Lung microvascular endothelial cell (primary cell): ENCODE measurements at regions not wholly inside any gene's neighbourhood (a gene's known extent, or its start where the extent isn't known, plus 50 kb on each side); places are given as distances from the start of the nearest gene placed in this dataset.

Source experiments
- DNase-seq, 2 donors: peaks; one replicate each; pipeline versions ENCODE4 v3.0.0 to v3.0.0-alpha.2; 2010; ENCODE audit warnings: low read depth in 2 of 2

GRCh38 chr7:54846273-54846672, 87.3 kb upstream of the SEC61G start:
- no peak for DNase-seq

DNA sequence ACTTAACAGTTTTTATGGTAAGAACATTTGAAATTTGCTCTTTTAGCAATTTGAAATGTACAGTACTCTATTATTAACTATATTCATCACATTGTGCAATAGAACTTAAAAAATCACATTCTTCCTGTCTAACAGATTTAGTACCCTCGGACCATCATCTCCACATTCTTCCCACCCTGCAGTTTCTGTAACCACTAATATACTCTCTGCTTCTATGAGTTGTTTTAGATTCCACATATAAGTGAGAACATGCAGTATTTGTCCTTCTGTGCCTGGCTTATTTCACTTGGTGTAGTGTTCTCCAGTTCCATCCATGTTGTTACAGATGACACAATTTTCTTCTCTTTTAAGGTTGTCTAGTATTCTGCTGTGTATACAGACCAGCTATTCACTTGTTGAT, 88.9 kb upstream of the SEC61G start:
- DNase-seq, result no peak

DNA sequence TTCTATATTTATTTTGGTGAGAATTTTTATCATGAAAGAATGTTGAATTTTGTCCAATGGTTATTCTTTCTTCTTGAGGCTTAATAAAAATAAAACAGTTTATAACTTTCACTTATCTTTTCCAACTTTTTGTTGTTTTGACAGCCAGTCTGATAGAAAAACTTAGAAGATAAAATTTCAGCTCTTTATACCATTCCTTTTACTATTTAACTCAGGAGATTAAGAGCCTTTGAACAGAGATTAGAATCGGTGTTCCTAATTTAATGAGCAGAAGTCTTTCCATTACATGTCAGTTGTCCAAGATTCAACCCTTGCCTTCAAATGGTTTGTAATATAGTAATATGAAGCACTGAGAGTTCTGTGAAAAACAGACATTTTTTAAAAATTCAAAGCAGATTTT, 97.8 kb upstream of the SEC61G start:
- no peak for DNase-seq

DNA sequence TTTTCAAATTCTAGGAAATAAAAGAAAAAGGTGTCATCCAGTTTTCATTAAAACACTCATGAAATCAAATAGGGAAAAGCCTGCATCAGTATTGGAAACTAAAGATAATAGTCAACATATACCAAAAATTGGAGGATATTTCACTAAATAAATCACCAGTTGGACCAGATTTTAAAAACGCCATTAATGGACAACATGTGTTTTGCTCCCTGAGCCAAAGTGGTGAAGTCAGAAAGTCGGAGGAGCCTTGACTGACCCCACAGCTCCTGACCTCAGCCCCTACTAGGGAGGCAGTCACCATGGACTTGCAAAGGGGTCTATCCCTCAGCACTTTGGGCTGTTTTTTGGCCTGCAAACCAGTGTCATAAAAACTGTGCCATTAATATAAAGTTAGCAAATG, 98.3 kb upstream of the SEC61G start:
- no peak for DNase-seq

GRCh38 chr7:54858008-54858692, 99.1 kb upstream of the SEC61G start:
- peak in 1 of 2 donors; percentile 42 for DNase-seq

GRCh38 chr7:54859066-54859465, 100.1 kb upstream of the SEC61G start:
- no peak for DNase-seq

DNA sequence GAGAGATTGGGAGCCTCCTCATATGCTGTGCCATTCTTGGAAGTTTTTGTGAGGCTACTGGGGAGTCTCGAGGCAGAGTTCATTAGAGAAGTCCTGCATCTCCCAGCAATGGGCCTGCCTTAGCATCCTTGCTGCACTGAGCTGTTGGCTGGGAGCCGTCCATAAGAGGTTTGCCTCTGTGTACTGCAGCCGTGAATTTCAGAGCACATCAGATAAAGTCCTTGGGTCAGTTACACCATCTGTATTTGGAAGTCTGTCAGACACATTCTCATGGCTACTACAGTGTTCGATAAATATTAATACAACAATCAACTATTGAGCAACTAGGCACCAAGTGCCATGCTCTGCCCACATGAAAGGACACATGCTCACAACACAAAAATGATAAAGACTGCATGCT, 100.5 kb upstream of the SEC61G start:
- DNase-seq, result no peak

GRCh38 chr7:54860003-54860775, 101.2 kb upstream of the SEC61G start:
- DNase-seq, result no peak

DNA sequence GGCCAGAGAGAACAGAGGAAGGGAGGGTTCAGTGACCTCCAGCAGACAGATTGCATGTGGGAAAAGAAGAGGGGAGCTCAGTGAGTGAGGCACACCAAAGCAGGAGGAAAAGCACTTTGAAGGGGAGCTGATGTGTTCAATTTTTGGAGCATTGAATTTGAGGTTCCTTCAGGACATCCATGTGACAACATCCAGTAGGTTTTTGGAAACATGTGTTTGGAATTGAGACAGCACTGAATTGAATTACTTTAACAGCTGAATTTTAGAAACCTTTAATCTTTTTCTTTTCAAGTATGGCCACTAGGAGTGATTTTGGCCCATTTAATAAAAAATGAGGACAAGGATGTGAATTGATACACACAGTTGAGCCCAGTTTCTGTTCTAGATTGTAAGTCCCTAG, 101.8 kb upstream of the SEC61G start:
- DNase-seq, result no peak

DNA sequence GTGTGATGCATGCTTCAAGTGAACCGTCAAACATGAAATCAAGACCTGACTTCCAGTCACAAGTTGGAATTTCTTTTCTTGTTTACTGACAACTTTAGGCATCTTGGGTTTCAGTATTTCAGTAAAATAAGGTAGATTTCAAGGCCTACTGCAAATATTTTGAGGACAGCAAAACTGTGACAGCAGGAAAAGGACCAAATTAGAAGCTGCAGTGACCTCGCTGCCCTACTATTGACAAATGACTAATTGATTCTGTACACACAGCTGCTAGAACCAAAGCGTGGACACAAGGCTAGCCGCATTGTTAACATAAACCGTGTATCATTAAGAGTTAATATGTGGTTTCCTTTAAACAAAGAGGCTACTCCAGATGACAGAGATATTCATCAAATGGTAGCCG, 105.7 kb upstream of the SEC61G start:
- DNase-seq, result no peak

DNA sequence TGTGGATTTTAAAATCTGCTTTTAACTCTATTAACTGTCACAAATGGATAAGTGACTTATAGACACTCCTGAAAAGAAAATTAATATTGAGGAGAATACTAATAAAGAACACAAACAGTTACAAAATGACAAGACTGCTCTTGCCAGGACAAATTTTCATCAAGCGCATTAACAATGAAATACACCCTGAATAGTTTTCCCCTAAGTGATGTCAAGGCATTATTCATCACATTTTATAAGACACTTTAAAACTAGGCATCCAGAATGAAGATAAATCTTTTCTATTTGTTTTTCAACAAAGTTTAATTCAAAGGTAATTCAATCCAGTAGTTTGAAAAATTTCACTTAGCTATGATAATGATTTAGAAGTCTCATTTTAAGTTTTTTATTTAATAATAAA, 110.5 kb upstream of the SEC61G start:
- no peak for DNase-seq

GRCh38 chr7:54874804-54875203, 115.8 kb upstream of the SEC61G start:
- DNase-seq, result no peak

GRCh38 chr7:54877683-54878082, 118.7 kb upstream of the SEC61G start:
- DNase-seq, result peak in 1 of 2 donors; percentile 28

DNA sequence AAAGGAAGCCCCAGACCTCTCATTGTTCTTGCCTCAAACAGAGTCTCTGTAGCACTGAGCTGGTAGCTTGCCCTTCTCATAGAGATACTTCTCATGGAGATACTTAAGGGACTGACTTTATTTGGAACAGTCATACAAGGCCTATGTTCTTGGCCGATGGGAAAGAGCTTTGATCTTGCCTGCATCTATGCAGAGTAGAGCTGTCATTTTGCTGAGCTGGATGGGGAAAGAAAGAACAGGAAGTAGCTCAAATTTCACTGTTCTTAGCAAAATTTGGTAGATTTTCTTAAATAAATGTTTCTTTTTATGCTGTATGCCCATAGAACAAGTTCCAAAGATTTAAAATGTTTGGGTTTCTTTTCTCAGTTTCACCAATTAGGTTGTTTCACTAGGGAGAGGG, 119.3 kb upstream of the SEC61G start:
- DNase-seq, result no peak

DNA sequence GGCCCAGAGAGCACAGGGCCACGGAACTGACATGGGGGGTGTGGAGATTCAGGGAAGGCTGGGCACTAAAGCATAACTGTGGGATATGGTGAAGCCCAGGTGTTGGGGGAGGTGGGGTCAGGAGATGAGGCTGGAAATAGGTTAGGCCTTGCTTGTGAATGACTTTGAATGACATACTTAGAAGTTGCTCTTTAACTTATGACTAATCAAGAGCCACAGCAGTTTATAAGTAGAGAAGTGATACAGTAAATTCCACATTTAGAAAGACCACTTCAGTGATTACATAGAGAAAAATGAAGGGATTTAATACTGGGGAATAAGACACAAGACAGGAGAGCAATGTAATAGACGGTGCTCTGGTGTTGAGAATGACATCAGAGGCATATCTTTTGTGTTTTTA, 120.8 kb upstream of the SEC61G start:
- DNase-seq, result no peak

DNA sequence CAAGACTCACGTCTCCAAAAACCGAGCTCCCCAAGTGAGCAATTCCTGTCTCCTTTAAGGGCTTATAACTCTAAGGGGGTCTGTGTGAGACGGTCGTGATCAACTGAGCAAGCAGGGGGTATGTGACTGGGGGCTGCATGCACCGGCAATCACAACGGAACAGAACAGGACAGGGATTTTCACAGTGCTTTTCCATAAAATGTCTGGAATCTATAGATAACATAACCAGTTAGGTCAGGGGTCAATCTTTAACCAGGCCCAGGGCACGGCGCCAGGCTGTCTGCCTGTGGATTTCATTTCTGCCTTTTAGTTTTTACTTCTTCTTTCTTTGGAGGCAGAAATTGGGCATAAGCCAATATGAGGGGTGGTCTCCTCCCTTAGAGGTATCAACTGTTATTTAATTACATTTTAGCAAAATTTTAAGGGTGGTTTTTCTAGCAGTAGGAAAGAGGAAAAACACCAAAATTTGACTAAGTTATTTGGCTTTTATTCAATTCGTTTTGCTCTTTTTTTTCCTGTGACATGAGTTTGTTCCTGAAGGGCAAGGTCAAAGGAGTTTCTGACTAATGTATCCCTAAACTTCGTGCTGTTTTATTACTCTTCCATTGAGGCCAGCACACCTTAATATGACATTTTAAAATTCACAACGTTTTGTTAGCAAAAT, 121.4 kb upstream of the SEC61G start:
- peak in 1 of 2 donors; percentile 33 for DNase-seq

DNA sequence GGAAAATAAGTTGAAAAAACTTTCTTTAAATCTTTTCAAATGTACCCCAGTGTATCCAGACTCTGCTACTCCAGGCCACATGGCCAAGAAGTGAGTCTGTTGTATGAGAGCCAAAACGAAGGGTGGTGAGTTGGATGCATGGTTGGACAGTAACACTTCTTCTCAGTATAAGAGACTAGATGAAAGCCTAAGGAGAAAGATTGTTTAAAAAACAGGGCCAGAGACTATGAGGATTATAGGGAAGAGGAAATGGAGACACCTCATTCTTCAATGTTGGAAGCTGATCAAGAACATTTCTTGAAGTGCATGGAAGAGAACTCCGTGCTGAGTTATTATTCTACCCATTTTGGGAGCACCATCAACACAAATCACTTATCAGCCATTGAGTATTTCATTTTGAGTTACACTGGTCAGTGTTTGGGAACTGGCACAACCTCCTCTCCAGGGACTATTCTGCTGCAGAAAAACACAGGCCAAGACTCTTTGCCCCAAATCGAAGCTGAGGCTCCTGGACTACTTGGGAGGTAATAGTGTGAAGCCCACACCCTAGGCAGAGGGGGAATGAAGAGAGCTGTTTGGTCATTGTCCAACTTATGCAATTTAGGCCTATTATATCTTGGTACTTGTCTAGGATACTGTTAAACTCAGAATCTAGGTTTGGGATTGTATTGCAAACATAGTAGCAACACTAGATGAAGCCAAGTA, 123.0 kb upstream of the SEC61G start:
- DNase-seq, result no peak

DNA sequence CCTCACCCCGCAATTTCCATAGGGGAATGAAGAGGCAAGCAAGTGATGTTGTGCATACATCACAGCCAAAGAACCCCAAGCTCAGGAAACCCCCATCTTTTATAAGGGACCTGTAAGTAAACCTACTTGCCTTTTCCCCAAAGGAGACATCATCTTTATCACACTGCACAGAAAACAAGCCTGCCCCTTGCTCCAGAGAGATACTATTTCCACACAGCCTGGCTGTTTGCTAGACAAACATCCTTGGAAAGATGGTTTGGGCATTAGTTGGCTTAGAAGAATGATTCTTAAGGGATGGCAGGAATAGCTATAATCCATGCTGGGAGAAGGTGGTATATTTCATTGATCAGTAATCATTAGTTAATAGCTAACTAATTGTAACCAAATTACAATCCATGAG, 123.7 kb upstream of the SEC61G start:
- no peak for DNase-seq

GRCh38 chr7:54883576-54883975, 124.6 kb upstream of the SEC61G start:
- no peak for DNase-seq

DNA sequence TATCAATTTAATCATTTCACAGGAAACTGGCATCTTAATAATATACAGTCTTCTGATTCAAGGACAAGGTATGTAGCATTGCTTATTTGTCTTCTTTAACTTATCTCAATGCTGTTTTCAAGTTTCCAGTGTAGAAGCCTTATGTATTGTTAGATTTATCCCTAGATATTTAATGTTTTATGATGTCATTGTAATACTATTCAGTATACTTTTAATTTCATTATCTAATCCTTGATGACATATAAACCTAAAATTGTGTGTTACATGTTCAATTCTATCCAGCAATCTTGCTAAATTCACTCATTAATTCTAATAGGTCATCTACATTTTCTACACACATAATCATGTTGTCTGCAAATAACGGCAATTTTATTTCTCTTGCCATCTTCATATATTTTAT, 126.3 kb upstream of the SEC61G start:
- DNase-seq, result no peak

DNA sequence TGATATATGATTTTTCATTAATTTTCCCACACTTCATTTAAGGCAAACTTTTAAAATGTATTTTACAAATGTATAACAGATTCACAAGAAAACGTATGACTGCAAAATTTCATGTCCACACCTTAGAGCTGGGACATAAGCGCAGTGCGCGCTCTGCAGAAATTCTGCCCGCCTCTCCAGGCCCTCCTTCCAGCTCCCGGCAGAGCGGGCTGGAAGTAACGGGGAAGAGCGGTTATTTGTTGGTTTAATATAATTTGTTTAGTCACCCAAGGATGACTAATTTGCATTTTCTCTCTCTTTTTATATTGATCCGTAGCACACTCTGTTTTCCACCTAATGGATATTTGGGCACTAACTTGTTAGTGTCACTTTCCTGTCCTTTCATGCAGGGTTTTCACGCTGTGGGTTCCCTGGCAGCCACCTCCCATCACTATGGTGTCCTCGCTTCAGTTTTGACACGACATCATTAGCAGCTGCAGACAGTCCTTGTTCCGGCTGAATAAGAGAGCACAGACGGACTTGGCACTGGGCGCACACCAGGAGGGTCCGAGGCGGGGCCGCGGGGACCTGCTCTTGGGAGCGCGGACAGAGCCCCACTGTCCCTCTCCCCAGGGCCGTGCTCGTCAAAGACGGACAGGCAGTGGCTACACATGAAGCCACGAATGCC, 129.2 kb upstream of the SEC61G start:
- DNase-seq, result no peak

DNA sequence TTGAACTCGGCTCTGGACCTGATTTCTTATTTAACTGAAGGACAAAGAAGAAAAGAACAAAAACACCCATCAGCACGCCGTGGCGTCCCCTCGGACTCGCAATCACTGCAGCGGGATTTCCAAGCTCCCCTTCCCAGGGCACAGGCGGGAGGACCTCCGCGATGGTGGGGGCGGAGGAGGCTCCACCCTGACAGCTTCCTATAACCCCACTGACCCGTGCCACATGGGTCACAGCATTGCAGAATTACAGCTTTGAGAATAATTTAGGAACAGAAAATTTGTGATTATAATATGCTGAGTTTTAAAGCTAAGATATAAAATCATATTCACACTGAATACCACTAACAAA, 129.7 kb upstream of the SEC61G start:
- no peak for DNase-seq
